Subcutaneous adipose tissue (tissue), 1 donor: ENCODE measurements at regions not wholly inside any gene's neighbourhood (a gene's known extent, or its start where the extent isn't known, plus 50 kb on each side); places are given as distances from the start of the nearest gene placed in this dataset.
A peak's percentile ranks its signal among the peaks of the same experiment; 100 is the strongest.

ENCODE experiments used
- CTCF ChIP-seq: fragments of 450-650 bp; IDR thresholded peaks from one replicate; pipeline ENCODE4 v1.5.1; 2016; ENCODE audit warnings: low read depth, mild to moderate bottlenecking, control low read depth, antibody characterized with exemption, moderate library complexity

GRCh38 chr3:64341296-64341695 lies 116.0 kb upstream of the PRICKLE2 start:
- no peak for TF ChIP-seq CTCF

- peak; percentile 19 for TF ChIP-seq CTCF
These were observed 115.4 kb upstream of the PRICKLE2 start for GRCh38 chr3:64340641-64341101.

- TF ChIP-seq CTCF = no peak
These were observed 111.2 kb upstream of the PRICKLE2 start for GRCh38 chr3:64336488-64336887.

- TF ChIP-seq CTCF = peak; percentile 4
These were observed 107.4 kb upstream of the PRICKLE2 start for GRCh38 chr3:64332459-64333350.

GRCh38 chr3:64331605-64332004 lies 106.3 kb upstream of the PRICKLE2 start:
- TF ChIP-seq CTCF = no peak

- no peak for TF ChIP-seq CTCF
These were observed 103.8 kb upstream of the PRICKLE2 start for GRCh38 chr3:64329037-64329436.

- no peak for TF ChIP-seq CTCF
These were observed 102.0 kb upstream of the PRICKLE2 start for GRCh38 chr3:64327100-64327804.
